A549 (cell line): ENCODE measurements at regions not wholly inside any gene's neighbourhood (a gene's known extent, or its start where the extent isn't known, plus 50 kb on each side); places are given as distances from the start of the nearest gene placed in this dataset.

ENCODE experiments used
- ATAC-seq, 2 experiments: fragments of 200-7000 bp in 1 of 2; fragments of >200 bp in 1 of 2; cut with Nextera tagmentation in 1 of 2; cut with Tn5 transposase in 1 of 2; 3 replicates each; pipeline versions ENCODE4 v1.8.0 to v1.9.1; 2018 to 2020; ENCODE audit warnings: mild to moderate bottlenecking in 1 of 2, moderate library complexity in 1 of 2
- CTCF ChIA-PET: fragments of 300-600 bp; sonication (Branson Sonifier 250); formaldehyde crosslinking; extraction: SDS; loops from one replicate; lab custom pipeline; 2021; ENCODE audit warnings: antibody characterized with exemption, inconsistent platforms; lab: Yijun Ruan, JAX
- POLR2A ChIA-PET: fragments of 350-600 bp; formaldehyde crosslinking; extraction: SDS; loops from one replicate; lab custom pipeline; 2021; ENCODE audit warnings: antibody characterized with exemption, inconsistent platforms; lab: Yijun Ruan, JAX
- DNase-seq, 2 experiments: peaks; one replicate each; pipeline versions ENCODE4 v3.0.0 to v3.0.0-alpha.2; 2011 to 2016; ENCODE audit warnings: low read depth in 1 of 2, low spot score in 1 of 2
- FAIRE-seq: peaks from 2 replicates; lab custom pipeline; 2011; peaks lifted over from hg19 to GRCh38; lab: Jason Lieb, UNC
- H3K27ac ChIP-seq, 2 experiments: fragments of >200 bp; sonication (Bioruptor Twin); formaldehyde crosslinking; 3 replicates each; pipeline ENCODE4 v1.5.1; 2016 to 2017
- H3K4me1 ChIP-seq: fragments of >200 bp; sonication (Bioruptor Twin); formaldehyde crosslinking; 3 replicates; pipeline ENCODE4 v1.6.1; 2016
- H3K4me2 ChIP-seq: fragments of >200 bp; sonication (Bioruptor Twin); formaldehyde crosslinking; 3 replicates; pipeline ENCODE4 v1.6.1; 2016
- H3K4me3 ChIP-seq: fragments of >200 bp; sonication (Bioruptor Twin); formaldehyde crosslinking; 3 replicates; pipeline ENCODE4 v1.5.1; 2016
- H3K9me3 ChIP-seq: fragments of >200 bp; sonication (Bioruptor Twin); formaldehyde crosslinking; 3 replicates; pipeline ENCODE4 v1.6.1; 2016
- ATOH8 ChIP-seq: fragments of 250-450 bp; sonication (Bioruptor Pico); IDR thresholded peaks from 2 replicates; pipeline ENCODE4 v1.5.0; 2020; ENCODE audit warnings: low read depth, mild to moderate bottlenecking, moderate library complexity
- CBX2 ChIP-seq: fragments of 200-600 bp; sonication (generic); IDR thresholded peaks from 2 replicates; pipeline ENCODE4 v1.6.1; 2016; ENCODE audit warnings: low read depth, mild to moderate bottlenecking, borderline replicate concordance
- EHF ChIP-seq: fragments of 250-450 bp; sonication (Bioruptor Pico); IDR thresholded peaks from 2 replicates; pipeline ENCODE4 v1.5.0; 2020; ENCODE audit warnings: mild to moderate bottlenecking
- EHMT2 ChIP-seq: fragments of 200-600 bp; sonication (generic); IDR thresholded peaks from 2 replicates; pipeline ENCODE4 v1.6.1; 2016; ENCODE audit warnings: antibody characterized with exemption, low read depth, mild to moderate bottlenecking, moderate library complexity
- ELK1 ChIP-seq: fragments of 150-350 bp; IDR thresholded peaks from 2 replicates; pipeline ENCODE4 v1.6.1; 2014; ENCODE audit warnings: low read depth, mild to moderate bottlenecking, low read length
- FOSB ChIP-seq: fragments of 250-450 bp; sonication (Bioruptor Pico); IDR thresholded peaks from 2 replicates; pipeline ENCODE4 v1.5.0; 2020; ENCODE audit warnings: mild to moderate bottlenecking, moderate library complexity
- FOSL2 ChIP-seq, 2 experiments: fragments of 450-650 bp in 1 of 2; fragments of >200 bp in 1 of 2; sonication (Bioruptor Twin) in 1 of 2; formaldehyde crosslinking; IDR thresholded peaks; 2 replicates each; pipeline versions ENCODE4 v1.5.0 to v1.6.1; 2016 to 2020; ENCODE audit warnings: mild to moderate bottlenecking in 1 of 2, moderate library complexity in 1 of 2
- HDAC2 ChIP-seq: fragments of 200-600 bp; sonication (generic); IDR thresholded peaks from 2 replicates; pipeline ENCODE4 v1.6.1; 2016
- HEYL ChIP-seq: fragments of 250-450 bp; sonication (Bioruptor Pico); IDR thresholded peaks from 2 replicates; pipeline ENCODE4 v1.8.0; 2021; ENCODE audit warnings: mild to moderate bottlenecking, moderate library complexity
- HOXB13 ChIP-seq: fragments of 250-450 bp; sonication (Bioruptor Pico); IDR thresholded peaks from 2 replicates; pipeline ENCODE4 v1.5.0; 2020; ENCODE audit warnings: low read depth, mild to moderate bottlenecking, moderate library complexity
- HOXB5 ChIP-seq: fragments of 250-450 bp; sonication (Bioruptor Pico); IDR thresholded peaks from 2 replicates; pipeline ENCODE4 v1.5.0; 2020; ENCODE audit warnings: mild to moderate bottlenecking, moderate library complexity
- JUNB ChIP-seq: fragments of >200 bp; sonication (Bioruptor Twin); formaldehyde crosslinking; IDR thresholded peaks from 2 replicates; pipeline ENCODE4 v1.6.1; 2016
- MAZ ChIP-seq: fragments of 150-350 bp; IDR thresholded peaks from 2 replicates; pipeline ENCODE4 v1.6.1; 2014; ENCODE audit warnings: antibody characterized with exemption, low read depth, low read length, borderline replicate concordance
- PHF8 ChIP-seq: fragments of 200-600 bp; sonication (generic); IDR thresholded peaks from 2 replicates; pipeline ENCODE4 v1.6.1; 2016; ENCODE audit warnings: low read depth, mild to moderate bottlenecking, antibody characterized with exemption, moderate library complexity, borderline replicate concordance
- POLR2A ChIP-seq: IDR thresholded peaks from 2 replicates; pipeline ENCODE4 v1.6.1; 2012; ENCODE audit warnings: mild to moderate bottlenecking, low read length
- REST ChIP-seq: fragments of 200-600 bp; sonication (generic); IDR thresholded peaks from 2 replicates; pipeline ENCODE4 v1.6.1; 2016; ENCODE audit warnings: antibody characterized with exemption, mild to moderate bottlenecking, moderate library complexity
- RNF2 ChIP-seq: fragments of 200-600 bp; sonication (generic); IDR thresholded peaks from 2 replicates; pipeline ENCODE4 v1.6.1; 2016; ENCODE audit warnings: low read depth, mild to moderate bottlenecking, antibody characterized with exemption, moderate library complexity, borderline replicate concordance
- SREBF2 ChIP-seq: fragments of 450-650 bp; IDR thresholded peaks from 2 replicates; pipeline ENCODE4 v1.6.1; 2014; ENCODE audit warnings: mild to moderate bottlenecking, moderate library complexity
- TP53 ChIP-seq: fragments of 250-450 bp; sonication (Bioruptor Pico); IDR thresholded peaks from 2 replicates; pipeline ENCODE4 v1.5.0; 2021; ENCODE audit warnings: mild to moderate bottlenecking, moderate library complexity
- ZC3H11A ChIP-seq: fragments of 450-650 bp; IDR thresholded peaks from 2 replicates; pipeline ENCODE4 v1.6.1; 2014; ENCODE audit warnings: antibody characterized with exemption, mild to moderate bottlenecking
- ZFP36 ChIP-seq: fragments of 450-650 bp; IDR thresholded peaks from 2 replicates; pipeline ENCODE4 v1.6.1; 2014; ENCODE audit warnings: borderline replicate concordance; ENCODE audit not compliant: partially characterized antibody
- ZNF302 ChIP-seq: fragments of 250-450 bp; sonication (Bioruptor Pico); IDR thresholded peaks from 2 replicates; pipeline ENCODE4 v1.9.0; 2021; ENCODE audit warnings: inconsistent platforms, mild to moderate bottlenecking, moderate library complexity
- WGBS: methylation state at CpG from one replicate; pipeline ENCODE4 v1.1.6; 2017; ENCODE audit errors: missing lambda C conversion rate; 5-methylcytosine and 5-hydroxymethylcytosine counted together
- TF ChIP-seq, protein P1 (sequence below): fragments of 450-650 bp; IDR thresholded peaks from 2 replicates; pipeline ENCODE4 v1.6.1; 2014; ENCODE audit warnings: antibody characterized with exemption
- TF ChIP-seq, protein P2 (sequence below): IDR thresholded peaks from 2 replicates; pipeline ENCODE4 v1.6.1; 2012
- TF ChIP-seq, protein P3 (sequence below): fragments of >200 bp; sonication (Bioruptor Twin); formaldehyde crosslinking; IDR thresholded peaks from 2 replicates; pipeline ENCODE4 v1.6.1; 2016

DNA sequence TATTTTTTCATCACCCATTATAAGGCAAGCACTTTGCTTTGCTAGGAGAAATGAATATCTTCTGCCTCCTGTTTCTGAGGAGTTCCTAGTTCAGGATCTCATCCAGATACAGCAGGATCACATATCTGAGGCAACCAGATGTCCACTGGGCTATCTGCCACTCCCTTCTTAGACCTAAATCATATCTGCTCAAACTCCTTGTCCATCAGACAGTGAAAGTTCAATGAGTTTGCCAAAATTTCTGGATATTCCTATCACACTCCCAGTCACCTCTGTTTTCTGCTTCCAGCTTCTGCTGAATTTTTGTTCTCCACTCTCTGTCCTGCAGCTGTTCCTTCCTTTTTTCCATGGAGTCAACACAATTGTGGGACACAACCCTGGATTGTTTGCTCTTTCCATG is 54.2 kb upstream of the BASP1 start:
- no peak for FAIRE-seq

DNA sequence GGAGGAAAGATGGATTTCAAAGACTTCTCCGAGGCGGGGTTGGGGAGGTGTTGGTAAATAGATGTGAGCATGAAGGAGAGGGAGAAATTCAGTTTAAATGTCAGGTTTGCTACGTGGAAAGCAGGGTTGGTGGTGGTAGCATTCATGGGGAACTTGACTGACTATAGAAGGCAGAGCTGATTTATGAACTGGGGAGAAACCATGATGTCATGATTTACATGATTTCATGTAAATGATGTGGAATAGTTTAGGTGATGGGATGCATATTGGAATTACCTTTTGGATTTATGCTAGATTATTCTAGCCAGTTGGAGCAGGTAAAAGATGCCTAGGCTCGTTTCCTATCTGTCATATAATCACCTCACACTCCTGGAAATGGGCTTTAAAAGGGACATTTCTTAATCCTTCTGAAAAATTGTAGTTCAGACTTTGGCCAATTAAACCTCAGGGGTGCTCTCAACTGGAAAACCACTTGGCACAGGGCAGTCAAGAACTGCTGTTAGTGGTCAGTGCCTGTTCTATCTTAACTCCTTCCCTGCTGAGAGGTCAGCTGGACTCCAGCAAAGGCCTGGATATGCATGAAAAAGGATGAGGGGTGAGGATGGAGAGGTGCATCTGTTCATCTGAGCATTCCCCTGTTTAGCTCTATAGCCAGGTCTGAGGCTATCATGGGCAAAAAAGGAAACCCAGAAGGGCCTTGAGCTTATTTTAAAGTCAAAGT is 50.1 kb upstream of the BASP1 start:
- ATAC-seq, result no peak
- H3K27ac ChIP-seq, result no peak overlapping the region
- FAIRE-seq, result no peak
- ChIA-PET POLR2A (no interaction called here), CTCF (interaction anchor here (1.1 to 3.2 kb wide), 3 partner anchors 13 to 34 kb away, joined by 3 to 9 read pairs (median 7); no protein-coding TSS in a partner anchor)
- peaks cover 5% of the 10 kb centered on the region; the same call in 1 of the 3 replicates for H3K4me1 ChIP-seq
- DNase-seq, result no peak
- H3K4me3 ChIP-seq, result no peak overlapping the region
- no peak overlapping the region for H3K4me2 ChIP-seq
- no peaks in the 10 kb centered on the region for H3K9me3 ChIP-seq
- WGBS, result 73% methylated on average over 4 of the region's 4 CpGs
- TF ChIP-seq ATOH8 (CRISPR knock-in tag) (no peak), EHMT2 (no peak), POLR2A (no peak), EHF (CRISPR knock-in tag) (no peak), FOSL2 (IDR thresholded peaks at IDR 0.05) (no peak), FOSL2 (CRISPR knock-in tag; IDR thresholded peaks at IDR 0.05) (no peak), FOSB (CRISPR knock-in tag) (no peak), HDAC2 (no peak), ZFP36 (no peak), HOXB5 (no peak), SREBF2 (no peak), ELK1 (no peak), ZC3H11A (no peak), HOXB13 (CRISPR knock-in tag) (no peak), JUNB (no peak)
- TF ChIP-seq, protein P1, sequence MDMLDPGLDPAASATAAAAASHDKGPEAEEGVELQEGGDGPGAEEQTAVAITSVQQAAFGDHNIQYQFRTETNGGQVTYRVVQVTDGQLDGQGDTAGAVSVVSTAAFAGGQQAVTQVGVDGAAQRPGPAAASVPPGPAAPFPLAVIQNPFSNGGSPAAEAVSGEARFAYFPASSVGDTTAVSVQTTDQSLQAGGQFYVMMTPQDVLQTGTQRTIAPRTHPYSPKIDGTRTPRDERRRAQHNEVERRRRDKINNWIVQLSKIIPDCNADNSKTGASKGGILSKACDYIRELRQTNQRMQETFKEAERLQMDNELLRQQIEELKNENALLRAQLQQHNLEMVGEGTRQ, result no peak
- TF ChIP-seq, protein P2, sequence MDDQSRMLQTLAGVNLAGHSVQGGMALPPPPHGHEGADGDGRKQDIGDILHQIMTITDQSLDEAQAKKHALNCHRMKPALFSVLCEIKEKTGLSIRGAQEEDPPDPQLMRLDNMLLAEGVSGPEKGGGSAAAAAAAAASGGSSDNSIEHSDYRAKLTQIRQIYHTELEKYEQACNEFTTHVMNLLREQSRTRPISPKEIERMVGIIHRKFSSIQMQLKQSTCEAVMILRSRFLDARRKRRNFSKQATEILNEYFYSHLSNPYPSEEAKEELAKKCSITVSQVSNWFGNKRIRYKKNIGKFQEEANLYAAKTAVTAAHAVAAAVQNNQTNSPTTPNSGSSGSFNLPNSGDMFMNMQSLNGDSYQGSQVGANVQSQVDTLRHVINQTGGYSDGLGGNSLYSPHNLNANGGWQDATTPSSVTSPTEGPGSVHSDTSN, result no peak

More for the DNA sequence above, 54.2 kb upstream of the BASP1 start:
- ChIA-PET POLR2A (no interaction called here), CTCF (interaction anchor here (0.9 to 1.3 kb wide), 3 partner anchors 11 to 28 kb away, joined by 3 read pairs; no protein-coding TSS in a partner anchor)
- no peak overlapping the region for H3K4me3 ChIP-seq
- H3K4me1 ChIP-seq, result peaks cover 1% of the 10 kb centered on the region; the same call in 1 of the 3 replicates
- DNase-seq, result no peak
- H3K9me3 ChIP-seq, result no peaks in the 10 kb centered on the region
- H3K4me2 ChIP-seq, result no peak overlapping the region
- ATAC-seq, result no peak
- no peak overlapping the region for H3K27ac ChIP-seq
- TF ChIP-seq ZFP36 (no peak), EHMT2 (no peak), TP53 (no peak), FOSL2 (IDR thresholded peaks at IDR 0.05) (no peak), FOSL2 (CRISPR knock-in tag; IDR thresholded peaks at IDR 0.05) (no peak), MAZ (no peak), CBX2 (no peak), REST (no peak), ZNF302 (CRISPR knock-in tag) (no peak), PHF8 (no peak), HEYL (CRISPR knock-in tag) (no peak), ATOH8 (CRISPR knock-in tag) (no peak), RNF2 (no peak)
- TF ChIP-seq, protein P3, sequence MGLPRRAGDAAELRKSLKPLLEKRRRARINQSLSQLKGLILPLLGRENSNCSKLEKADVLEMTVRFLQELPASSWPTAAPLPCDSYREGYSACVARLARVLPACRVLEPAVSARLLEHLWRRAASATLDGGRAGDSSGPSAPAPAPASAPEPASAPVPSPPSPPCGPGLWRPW, result no peak
